Astrocyte (in vitro differentiated cells and primary cell): ENCODE measurements at regions not wholly inside any gene's neighbourhood (a gene's known extent, or its start where the extent isn't known, plus 50 kb on each side); places are given as distances from the start of the nearest gene placed in this dataset.

ENCODE experiments used
- EZH2 ChIP-seq: IDR thresholded peaks from 2 replicates; pipeline ENCODE4 v1.6.1; 2012; ENCODE audit warnings: mild to moderate bottlenecking, low read length, inconsistent platforms; ENCODE audit not compliant: insufficient read depth
- TF ChIP-seq, protein P1 (sequence below): IDR thresholded peaks from 2 replicates; pipeline ENCODE4 v1.5.1; 2011; ENCODE audit warnings: low read depth, mild to moderate bottlenecking, inconsistent platforms, low read length, moderate library complexity; ENCODE audit not compliant: insufficient read depth

GRCh38 chr7:26964156-26964808 lies 99.9 kb upstream of the SKAP2 start:
- TF ChIP-seq EZH2, result no peak
- TF ChIP-seq, protein P1, sequence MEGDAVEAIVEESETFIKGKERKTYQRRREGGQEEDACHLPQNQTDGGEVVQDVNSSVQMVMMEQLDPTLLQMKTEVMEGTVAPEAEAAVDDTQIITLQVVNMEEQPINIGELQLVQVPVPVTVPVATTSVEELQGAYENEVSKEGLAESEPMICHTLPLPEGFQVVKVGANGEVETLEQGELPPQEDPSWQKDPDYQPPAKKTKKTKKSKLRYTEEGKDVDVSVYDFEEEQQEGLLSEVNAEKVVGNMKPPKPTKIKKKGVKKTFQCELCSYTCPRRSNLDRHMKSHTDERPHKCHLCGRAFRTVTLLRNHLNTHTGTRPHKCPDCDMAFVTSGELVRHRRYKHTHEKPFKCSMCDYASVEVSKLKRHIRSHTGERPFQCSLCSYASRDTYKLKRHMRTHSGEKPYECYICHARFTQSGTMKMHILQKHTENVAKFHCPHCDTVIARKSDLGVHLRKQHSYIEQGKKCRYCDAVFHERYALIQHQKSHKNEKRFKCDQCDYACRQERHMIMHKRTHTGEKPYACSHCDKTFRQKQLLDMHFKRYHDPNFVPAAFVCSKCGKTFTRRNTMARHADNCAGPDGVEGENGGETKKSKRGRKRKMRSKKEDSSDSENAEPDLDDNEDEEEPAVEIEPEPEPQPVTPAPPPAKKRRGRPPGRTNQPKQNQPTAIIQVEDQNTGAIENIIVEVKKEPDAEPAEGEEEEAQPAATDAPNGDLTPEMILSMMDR, result no peak
